Tongue (tissue), 1 donor: ENCODE measurements at regions not wholly inside any gene's neighbourhood (a gene's known extent, or its start where the extent isn't known, plus 50 kb on each side); places are given as distances from the start of the nearest gene placed in this dataset.
"Not testable (repeated sequence)": the region's sequence is repeated elsewhere in the genome, so short reads cannot be mapped to it uniquely, and the experiment has no call there.

Source experiments
- DNase-seq: peaks from one replicate; pipeline ENCODE4 v3.0.0-alpha.2; 2015

DNA sequence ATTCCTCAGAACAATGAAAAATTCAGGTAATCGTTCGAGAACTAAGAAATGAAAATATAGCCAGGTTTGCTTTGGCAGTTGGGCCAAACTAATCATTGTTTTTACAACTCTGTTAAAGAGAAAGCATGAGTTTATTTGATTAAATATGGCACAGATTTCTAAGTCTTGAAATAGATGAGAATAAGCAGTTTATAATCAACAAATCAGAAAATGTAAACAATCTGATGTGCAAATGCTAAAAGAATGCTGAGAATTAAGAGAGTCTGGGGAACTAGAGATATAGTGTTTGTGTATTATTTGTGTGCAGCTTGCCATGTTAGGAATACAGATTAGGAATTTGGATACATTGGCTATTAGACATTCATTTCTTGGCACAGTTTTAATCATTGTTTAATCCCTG is 212.5 kb downstream of the TANC2 start:
- no peak for DNase-seq

GRCh38 chr17:63181856-63182255 is 215.8 kb downstream of the TANC2 start:
- no peak for DNase-seq

GRCh38 chr17:63185420-63185819 is 219.4 kb downstream of the TANC2 start:
- DNase-seq = no peak

DNA sequence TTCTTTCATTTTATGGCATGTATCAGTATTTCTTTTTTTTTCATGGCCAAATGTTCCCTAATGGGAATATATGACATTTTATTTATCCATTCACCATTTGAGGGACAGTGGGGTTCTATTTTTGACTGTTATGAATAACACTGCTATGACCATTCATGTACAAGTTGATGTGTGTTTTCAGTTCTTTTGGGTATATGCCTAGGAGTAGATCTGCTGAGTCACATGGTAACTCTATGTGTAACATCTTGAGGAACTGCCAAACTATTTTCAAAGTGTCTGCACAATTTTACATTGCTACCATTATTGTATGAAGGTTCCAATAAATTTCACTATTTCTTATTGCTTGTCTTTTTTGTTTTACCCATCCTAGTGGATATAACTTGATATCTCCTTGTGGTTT is 223.0 kb downstream of the TANC2 start:
- DNase-seq = no peak

DNA sequence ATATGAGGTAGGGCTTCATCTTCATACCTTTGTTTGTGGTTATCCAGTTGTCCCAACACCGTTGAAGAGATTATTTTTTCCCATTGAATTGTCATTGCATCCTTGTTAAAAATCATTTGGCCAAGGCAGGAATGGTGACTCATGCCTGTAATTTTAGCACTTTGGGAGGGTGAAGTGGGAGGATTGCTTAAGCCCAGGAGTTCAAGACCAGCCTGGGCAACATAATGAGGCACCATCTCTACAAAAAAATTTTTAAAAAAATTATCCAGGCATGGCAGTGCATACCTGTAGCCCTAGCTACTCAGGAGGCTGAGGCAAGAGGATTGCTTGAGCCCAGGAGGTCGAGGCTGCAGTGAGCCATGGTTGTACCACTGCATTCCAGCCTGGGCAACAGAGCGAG is 223.9 kb downstream of the TANC2 start:
- no peak for DNase-seq

- DNase-seq = no peak
Observed at GRCh38 chr17:63190821-63191370, 224.9 kb downstream of the TANC2 start.

DNA sequence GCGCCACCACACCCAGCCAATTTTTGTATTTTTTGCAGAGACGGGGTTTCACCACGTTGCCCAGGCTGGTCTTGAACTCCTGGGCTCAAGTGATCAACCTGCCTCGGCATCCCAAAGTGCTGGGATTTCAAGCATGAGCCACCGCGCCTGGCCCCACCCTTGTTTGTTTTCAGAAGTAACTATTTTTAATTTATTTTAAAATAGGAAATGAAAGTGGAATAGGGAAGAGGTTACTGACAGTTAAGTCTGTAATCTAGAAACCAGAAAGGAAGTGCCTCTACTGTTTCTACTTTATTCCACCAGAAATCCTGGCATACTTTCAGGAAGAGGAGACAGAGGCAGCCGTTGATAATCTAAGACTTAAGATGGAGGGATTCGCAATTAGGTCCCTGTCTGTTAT is 225.6 kb downstream of the TANC2 start:
- no peak for DNase-seq

GRCh38 chr17:63193827-63194226 is 227.8 kb downstream of the TANC2 start:
- DNase-seq = no peak

DNA sequence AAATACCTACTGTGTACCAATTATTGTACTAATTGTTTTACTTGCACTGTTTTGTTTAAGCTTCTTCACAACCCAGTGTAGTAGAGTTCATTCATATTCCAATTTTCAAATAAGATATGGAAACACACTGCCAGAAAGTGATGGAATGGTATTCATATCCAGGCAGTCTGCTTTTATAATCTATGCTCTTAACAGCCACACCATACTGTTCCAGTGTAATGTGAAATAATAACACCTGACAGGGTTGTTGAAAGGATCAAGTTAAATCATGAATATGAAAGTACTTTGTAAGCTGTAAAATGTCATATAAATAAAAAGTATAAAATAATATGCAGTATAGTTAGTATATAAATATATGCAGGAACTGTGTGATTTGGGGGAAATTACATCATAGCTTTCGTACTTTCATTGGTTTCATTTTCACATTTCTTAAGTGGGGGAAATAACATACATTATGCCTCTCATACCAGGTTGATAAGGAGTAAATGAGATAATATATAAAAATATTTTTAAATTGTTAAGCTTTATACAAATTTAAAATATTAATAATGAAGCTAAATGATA is 230.8 kb downstream of the TANC2 start:
- DNase-seq = no peak

DNA sequence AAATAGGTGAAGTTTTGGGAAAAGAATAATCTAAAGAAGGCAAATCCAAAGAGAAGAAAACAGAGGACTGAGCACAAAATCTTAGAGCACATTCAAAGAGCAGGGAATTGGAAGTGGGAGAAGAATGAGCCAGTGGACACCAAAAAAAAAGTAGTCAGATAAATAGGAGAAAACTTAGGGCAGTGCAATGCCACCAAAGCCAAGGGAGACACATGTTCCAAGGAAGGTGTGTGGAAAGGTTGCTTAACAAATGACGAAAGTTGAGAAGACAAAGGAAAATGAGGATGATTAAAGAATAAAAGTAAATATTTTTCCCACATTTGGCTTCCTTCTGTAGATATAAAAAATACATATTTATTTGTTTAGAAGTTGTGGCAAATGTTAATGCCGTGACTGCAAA is 237.6 kb downstream of the TANC2 start:
- DNase-seq = no peak

GRCh38 chr17:63221939-63222338 is 224.2 kb downstream of the CYB561 start:
- DNase-seq = no peak

GRCh38 chr17:63222655-63223054 is 223.5 kb downstream of the CYB561 start:
- DNase-seq = no peak

GRCh38 chr17:63223212-63223911 is 222.7 kb downstream of the CYB561 start:
- DNase-seq = no peak

DNA sequence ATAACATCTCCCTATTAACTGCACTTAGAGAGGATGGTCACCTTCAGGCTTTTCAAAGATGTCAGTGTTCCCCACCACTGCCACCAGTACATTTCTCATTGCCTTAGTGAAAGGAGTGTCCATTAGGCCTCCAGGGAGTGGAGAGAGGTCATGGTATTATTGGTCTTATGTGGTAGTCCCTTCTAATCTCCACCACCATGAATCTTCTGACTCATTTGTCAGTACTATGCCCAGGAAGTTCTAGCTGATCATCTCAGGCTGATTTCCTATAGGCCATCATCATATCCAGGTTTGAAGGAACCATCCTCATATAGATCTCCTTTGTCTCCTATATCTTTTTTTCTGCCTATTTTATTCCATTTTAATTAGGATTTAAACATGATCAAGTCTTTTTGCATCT is 221.5 kb downstream of the CYB561 start:
- no peak for DNase-seq

DNA sequence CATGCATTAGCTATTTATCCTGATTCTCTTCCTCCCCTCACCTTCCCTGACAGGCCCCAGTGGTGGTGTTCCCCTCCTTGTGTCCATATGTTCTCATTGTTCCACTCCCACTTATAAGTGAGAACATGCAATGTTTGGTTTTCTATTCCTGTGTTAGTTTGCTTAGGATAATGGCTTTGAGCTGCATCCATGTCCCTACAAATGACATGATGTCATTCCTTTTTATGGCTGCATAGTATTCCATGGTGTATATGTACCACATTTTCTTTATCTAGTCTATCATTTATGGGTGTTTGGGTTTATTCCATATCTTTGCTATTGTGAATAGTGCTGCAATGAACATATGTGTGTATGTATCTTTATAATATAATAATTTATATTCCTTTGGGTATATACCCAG is 219.4 kb downstream of the CYB561 start:
- not testable (repeated sequence) for DNase-seq

- DNase-seq = not testable (repeated sequence)
Observed at GRCh38 chr17:63231015-63231620, 215.0 kb downstream of the CYB561 start.

DNA sequence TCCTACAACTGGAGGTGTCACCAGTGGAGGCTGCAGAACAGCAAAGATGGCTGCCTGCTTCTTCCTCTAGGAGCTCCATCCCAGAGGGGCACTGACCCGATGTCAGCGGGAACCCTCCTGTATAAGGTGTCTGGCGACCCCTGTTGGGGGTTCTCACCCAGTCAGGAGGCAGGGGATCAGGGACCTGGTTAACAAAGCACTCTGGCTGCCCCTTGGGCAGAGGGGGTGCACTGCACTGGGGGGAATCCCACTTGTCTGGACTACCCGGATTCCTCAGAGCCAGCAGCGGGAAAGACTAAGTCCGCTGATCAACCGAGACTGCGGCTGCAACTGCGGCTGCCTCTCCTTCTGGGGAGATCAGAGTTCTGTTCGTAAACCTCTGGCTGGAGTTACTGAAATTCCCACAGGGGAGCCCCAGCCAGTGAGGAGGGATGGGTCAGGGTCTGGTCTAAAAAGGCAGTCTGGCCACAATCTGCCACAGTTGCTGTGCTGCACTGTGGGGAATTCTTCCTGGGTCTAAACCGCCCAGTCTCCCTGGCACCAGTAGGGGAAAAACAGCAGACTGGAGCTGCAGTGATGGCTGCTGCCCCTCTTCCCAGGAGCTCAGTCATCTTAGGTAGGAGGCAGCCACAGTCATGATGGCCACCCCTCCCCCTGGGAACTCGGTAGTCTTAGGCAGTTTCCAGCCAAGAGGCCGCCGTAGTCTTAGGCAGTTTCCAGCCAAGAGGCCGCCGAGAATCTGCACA is 213.4 kb downstream of the CYB561 start:
- no peak for DNase-seq

DNA sequence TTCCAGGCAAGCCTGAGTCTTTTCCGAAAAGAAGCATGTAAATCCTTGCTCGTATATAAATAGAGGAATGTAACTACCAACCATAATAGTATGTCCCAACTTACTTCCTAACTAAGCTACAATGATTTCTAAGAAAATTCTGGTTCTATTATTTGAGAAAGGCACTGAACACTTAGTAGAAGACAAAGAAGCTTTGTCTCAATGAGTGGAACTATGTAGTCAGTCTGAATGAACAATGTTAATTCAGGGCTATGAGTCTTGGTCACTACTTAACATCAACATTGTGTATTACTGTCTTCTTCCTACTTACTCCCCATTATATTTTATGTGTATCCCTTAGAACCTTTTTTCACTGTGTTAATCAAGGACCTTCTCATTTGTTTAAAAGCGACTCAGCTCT is 206.0 kb downstream of the CYB561 start:
- no peak for DNase-seq

DNA sequence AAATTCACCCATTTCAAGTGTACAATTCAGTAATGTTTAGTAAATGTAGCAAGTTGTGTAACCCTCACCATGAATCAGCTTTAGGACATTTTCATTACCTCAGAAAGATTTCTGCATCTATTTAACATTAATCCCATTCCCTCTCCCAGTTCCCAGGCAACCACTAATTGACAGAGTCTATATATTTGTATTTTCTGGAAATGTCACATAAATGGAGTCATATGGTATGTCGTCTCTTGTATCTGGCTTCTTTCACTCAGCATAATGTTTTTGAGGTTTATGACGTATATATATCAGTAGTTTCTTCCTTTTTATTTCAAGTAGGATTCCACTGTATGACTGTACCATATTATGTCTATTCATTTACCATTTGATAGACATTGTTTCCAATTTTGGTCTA is 199.8 kb downstream of the CYB561 start:
- no peak for DNase-seq

GRCh38 chr17:63247706-63248105 is 198.4 kb downstream of the CYB561 start:
- DNase-seq = no peak

DNA sequence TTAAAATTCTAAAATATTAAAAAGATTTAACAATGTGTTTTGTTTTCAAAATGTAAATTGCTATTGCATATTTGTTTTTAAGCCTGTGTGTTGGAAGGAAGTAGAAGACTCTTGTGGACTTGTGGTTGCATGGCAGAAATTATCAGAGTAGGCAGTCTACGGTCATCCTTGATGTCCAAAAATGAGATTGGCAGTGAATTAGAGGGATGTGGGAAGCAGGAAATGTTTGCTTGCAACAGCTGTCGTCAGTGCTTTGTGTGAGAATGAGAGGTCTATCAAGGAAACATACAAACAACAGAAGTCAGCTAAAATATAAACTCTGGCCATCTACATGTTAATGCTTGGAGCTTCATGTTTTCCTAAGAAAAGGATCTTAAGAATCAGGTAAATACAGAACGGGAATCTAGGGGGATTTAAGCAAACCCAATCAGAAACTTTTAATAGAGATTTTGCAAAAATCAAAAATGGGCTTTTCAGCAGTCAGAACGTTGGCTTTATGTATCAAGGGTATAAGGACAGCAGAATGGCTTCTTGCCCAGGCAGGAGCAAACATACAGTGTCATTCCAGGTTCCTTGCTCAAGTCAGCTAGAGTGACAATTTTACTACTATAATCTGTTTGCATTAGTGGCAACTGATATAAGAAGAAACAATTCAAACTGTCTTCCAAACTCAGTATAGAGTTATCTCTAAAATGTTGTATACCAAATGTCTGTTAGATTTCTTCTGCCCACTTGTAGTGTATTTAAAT is 196.7 kb downstream of the CYB561 start:
- DNase-seq = peak; percentile 22

GRCh38 chr17:63250830-63251229 is 195.3 kb downstream of the CYB561 start:
- DNase-seq = no peak
